ENCODE measurements at regions not wholly inside any gene's neighbourhood (a gene's known extent, or its start where the extent isn't known, plus 50 kb on each side); places are given as distances from the start of the nearest gene placed in this dataset.

DNA sequence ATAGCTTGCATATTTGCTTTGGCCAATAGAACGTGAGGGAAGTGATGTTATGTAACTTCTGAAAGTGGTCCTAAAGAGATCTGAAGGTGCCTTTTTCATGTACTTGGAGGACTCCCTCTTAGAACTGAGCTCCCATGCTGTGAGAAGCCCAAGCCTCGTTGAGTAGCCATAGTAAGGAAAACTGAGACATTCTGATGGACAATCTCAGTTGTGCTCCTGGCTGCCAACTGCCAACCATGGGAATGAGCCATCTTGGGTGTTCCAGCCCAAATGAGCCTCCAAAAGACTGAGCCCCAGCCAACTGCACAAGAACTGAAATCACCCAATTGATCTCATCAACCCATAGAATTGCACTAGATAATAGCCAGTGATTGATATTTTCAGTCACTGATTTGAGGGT, 106.7 kb downstream of the MRPL39 start:
- Mint-ChIP-seq H3K36me3 (no peaks in the 10 kb centered on the region), H3K9me3 (peaks cover 0 to 4% of the 10 kb centered on the region in 2 donors), H3K27ac (no peak overlapping the region), H3K4me1 (peaks cover 0 to 7% of the 10 kb centered on the region in 2 donors), H3K4me3 (no peak overlapping the region), H3K27me3 (ENCODE audit: low read depth in 2 of 2) (no peaks in the 10 kb centered on the region)
- intact Hi-C loops (cut with micrococcal nuclease) = no loop called here
- Histone ChIP-seq H3K27ac (ENCODE audit: low read length) (no peak overlapping the region), H3K27me3 (ENCODE audit: control insufficient read depth, insufficient read depth, low read length) (no peaks in the 10 kb centered on the region), H3K4me3 (ENCODE audit: low read length) (no peak overlapping the region), H3K9me3 (ENCODE audit: control insufficient read depth, insufficient read depth, low read length) (no peaks in the 10 kb centered on the region), H3K36me3 (ENCODE audit: control insufficient read depth, insufficient read depth, low read length) (no peaks in the 10 kb centered on the region), H3K4me1 (ENCODE audit: control insufficient read depth, insufficient read depth, low read length) (no peaks in the 10 kb centered on the region)
- TF ChIP-seq, protein P1, sequence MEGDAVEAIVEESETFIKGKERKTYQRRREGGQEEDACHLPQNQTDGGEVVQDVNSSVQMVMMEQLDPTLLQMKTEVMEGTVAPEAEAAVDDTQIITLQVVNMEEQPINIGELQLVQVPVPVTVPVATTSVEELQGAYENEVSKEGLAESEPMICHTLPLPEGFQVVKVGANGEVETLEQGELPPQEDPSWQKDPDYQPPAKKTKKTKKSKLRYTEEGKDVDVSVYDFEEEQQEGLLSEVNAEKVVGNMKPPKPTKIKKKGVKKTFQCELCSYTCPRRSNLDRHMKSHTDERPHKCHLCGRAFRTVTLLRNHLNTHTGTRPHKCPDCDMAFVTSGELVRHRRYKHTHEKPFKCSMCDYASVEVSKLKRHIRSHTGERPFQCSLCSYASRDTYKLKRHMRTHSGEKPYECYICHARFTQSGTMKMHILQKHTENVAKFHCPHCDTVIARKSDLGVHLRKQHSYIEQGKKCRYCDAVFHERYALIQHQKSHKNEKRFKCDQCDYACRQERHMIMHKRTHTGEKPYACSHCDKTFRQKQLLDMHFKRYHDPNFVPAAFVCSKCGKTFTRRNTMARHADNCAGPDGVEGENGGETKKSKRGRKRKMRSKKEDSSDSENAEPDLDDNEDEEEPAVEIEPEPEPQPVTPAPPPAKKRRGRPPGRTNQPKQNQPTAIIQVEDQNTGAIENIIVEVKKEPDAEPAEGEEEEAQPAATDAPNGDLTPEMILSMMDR (IDR thresholded peaks at IDR 0.05) = no peak
- 97% methylated on average over 2 of the region's 2 CpGs for WGBS (ENCODE audit: insufficient coverage)
- ATAC-seq (no peak), DNase-seq (no peak)

GRCh38 chr21:25496825-25497482, 110.3 kb downstream of the MRPL39 start:
- Histone ChIP-seq H3K36me3 (ENCODE audit: control insufficient read depth, insufficient read depth, low read length) (no peaks in the 10 kb centered on the region), H3K9me3 (ENCODE audit: control insufficient read depth, insufficient read depth, low read length) (no peaks in the 10 kb centered on the region), H3K4me1 (ENCODE audit: control insufficient read depth, insufficient read depth, low read length) (no peaks in the 10 kb centered on the region), H3K27me3 (ENCODE audit: control insufficient read depth, insufficient read depth, low read length) (no peaks in the 10 kb centered on the region), H3K4me3 (ENCODE audit: low read length) (no peak overlapping the region), H3K27ac (ENCODE audit: low read length) (no peak overlapping the region)
- WGBS (ENCODE audit: insufficient coverage) = 87% methylated on average over 2 of the region's 2 CpGs
- Mint-ChIP-seq H3K36me3 (no peaks in the 10 kb centered on the region), H3K27ac (no peak overlapping the region), H3K4me3 (no peak overlapping the region), H3K27me3 (ENCODE audit: low read depth in 2 of 2) (no peaks in the 10 kb centered on the region), H3K4me1 (peaks cover 0 to 4% of the 10 kb centered on the region in 2 donors), H3K9me3 (peaks cover 0 to 2% of the 10 kb centered on the region in 2 donors)
- intact Hi-C loops (cut with micrococcal nuclease) = no loop called here
- ATAC-seq = no peak
- DNase-seq = no peak
- TF ChIP-seq, protein P1 (IDR thresholded peaks at IDR 0.05) = no peak

DNA sequence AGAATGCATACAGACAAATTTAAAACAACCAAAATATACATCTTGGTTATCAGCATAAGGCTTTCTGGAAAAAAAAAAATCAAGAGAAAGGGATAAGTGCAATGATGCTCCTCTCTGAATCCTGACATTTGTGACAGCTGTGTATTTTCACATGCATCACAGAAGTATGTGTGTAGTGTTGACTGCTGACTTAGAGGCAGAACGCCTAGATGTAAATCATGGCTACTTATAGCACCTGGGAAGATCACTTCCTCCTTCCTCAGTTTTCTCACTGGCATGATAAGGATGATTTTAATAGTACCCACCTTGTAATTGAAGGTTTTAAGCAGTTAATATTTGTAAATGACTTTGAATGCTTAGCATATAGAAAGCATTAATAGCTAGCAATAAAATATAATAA, 112.5 kb downstream of the MRPL39 start:
- WGBS (ENCODE audit: insufficient coverage) = no CpG with 5 or more reads among the region's 1 CpG
- H3K9me3 ChIP-seq (ENCODE audit: control insufficient read depth, insufficient read depth, low read length) = no peaks in the 10 kb centered on the region
- Mint-ChIP-seq H3K27me3 (ENCODE audit: low read depth in 2 of 2) (no peaks in the 10 kb centered on the region), H3K4me3 (no peak overlapping the region), H3K9me3 (peaks cover 0 to 3% of the 10 kb centered on the region in 2 donors), H3K27ac (no peak overlapping the region), H3K36me3 (no peaks in the 10 kb centered on the region), H3K4me1 (no peaks in the 10 kb centered on the region)
- no peak for ATAC-seq
- H3K4me3 ChIP-seq (ENCODE audit: low read length) = no peak overlapping the region
- no peak overlapping the region for H3K27ac ChIP-seq (ENCODE audit: low read length)
- DNase-seq = no peak
- TF ChIP-seq, protein P1 (IDR thresholded peaks at IDR 0.05) = no peak
- intact Hi-C loops (cut with micrococcal nuclease) = no loop called here
- H3K27me3 ChIP-seq (ENCODE audit: control insufficient read depth, insufficient read depth, low read length) = no peaks in the 10 kb centered on the region
- no peaks in the 10 kb centered on the region for H3K36me3 ChIP-seq (ENCODE audit: control insufficient read depth, insufficient read depth, low read length)
- H3K4me1 ChIP-seq (ENCODE audit: control insufficient read depth, insufficient read depth, low read length) = no peaks in the 10 kb centered on the region

GRCh38 chr21:25493722-25494121, 113.6 kb downstream of the MRPL39 start:
- WGBS (ENCODE audit: insufficient coverage) = 100% methylated on average over 1 of the region's 2 CpGs
- intact Hi-C loops (cut with micrococcal nuclease) = no loop called here
- H3K27me3 Mint-ChIP-seq (ENCODE audit: low read depth in 2 of 2) = peaks cover 0 to 5% of the 10 kb centered on the region in 2 donors

More at GRCh38 chr21:25493722-25494121, 113.6 kb downstream of the MRPL39 start:
- Mint-ChIP-seq H3K4me3 (no peak overlapping the region), H3K36me3 (no peaks in the 10 kb centered on the region), H3K9me3 (peaks cover 0 to 2% of the 10 kb centered on the region in 2 donors), H3K4me1 (no peaks in the 10 kb centered on the region), H3K27ac (no peak overlapping the region)
- Histone ChIP-seq H3K4me3 (ENCODE audit: low read length) (no peak overlapping the region), H3K27ac (ENCODE audit: low read length) (no peak overlapping the region), H3K27me3 (ENCODE audit: control insufficient read depth, insufficient read depth, low read length) (no peaks in the 10 kb centered on the region), H3K9me3 (ENCODE audit: control insufficient read depth, insufficient read depth, low read length) (no peaks in the 10 kb centered on the region), H3K36me3 (ENCODE audit: control insufficient read depth, insufficient read depth, low read length) (no peaks in the 10 kb centered on the region), H3K4me1 (ENCODE audit: control insufficient read depth, insufficient read depth, low read length) (no peaks in the 10 kb centered on the region)
- TF ChIP-seq, protein P1 (IDR thresholded peaks at IDR 0.05) = no peak
- ATAC-seq = no peak
- no peak for DNase-seq

All from natural killer cell (primary cell).